GM12892 (cell line): ENCODE measurements at regions not wholly inside any gene's neighbourhood (a gene's known extent, or its start where the extent isn't known, plus 50 kb on each side); places are given as distances from the start of the nearest gene placed in this dataset.

Experiments used
- POLR2A ChIP-seq: IDR thresholded peaks from 2 replicates; pipeline ENCODE4 v1.6.1; 2011; ENCODE audit warnings: low read depth, low read length, control low read depth
- POLR2AphosphoS5 ChIP-seq: IDR thresholded peaks from 2 replicates; pipeline ENCODE4 v1.6.1; 2011; ENCODE audit warnings: low read depth, low read length, control low read depth
- TAF1 ChIP-seq: IDR thresholded peaks from 2 replicates; pipeline ENCODE4 v1.6.1; 2011; ENCODE audit warnings: low read depth, mild to moderate bottlenecking, control low read depth, low read length, borderline replicate concordance

DNA sequence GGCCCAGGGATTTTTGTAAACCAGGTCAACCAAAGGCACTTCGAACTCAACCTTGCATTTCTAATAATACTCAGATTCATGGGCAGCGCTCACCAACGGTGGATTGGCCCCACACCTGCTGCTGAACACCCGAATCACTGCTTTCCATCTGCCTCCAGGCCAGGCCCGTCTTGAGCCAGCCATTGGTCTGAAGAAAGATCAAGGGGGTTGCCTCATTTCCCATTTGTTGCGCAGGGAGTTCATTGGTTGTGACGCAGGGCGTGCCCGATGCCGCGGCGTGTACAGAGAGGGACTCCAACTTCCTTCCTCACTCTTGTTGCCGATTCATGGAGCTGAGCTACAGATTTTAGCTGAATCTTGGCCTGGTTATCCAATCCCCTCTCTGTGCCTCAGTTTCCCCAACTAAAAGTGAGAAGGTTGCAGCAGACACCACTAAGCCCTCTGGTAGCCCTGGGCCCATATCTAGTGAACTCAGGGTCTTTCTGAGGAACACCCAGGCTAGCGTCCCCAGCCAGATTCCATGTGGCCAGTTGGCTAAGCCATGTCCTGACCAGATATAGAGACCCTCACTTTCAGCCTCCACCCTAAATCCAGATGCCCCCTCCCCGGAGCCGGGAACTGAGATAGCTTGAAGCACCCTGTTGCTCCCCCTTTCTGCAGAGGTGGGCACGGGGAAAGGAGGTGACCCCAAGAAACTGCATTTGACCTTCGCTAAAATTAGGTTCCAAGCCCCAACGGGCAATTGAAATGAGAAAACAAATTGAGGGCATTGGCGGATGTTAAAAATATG lies 60.9 kb upstream of the HPCAL1 start:
- no peak for TF ChIP-seq POLR2A
- TF ChIP-seq POLR2AphosphoS5, result no peak
- TF ChIP-seq TAF1, result no peak
